ENCODE measurements at regions not wholly inside any gene's neighbourhood (a gene's known extent, or its start where the extent isn't known, plus 50 kb on each side); places are given as distances from the start of the nearest gene placed in this dataset.
"Not testable (repeated sequence)": the region's sequence is repeated elsewhere in the genome, so short reads cannot be mapped to it uniquely, and the experiment has no call there.

DNA sequence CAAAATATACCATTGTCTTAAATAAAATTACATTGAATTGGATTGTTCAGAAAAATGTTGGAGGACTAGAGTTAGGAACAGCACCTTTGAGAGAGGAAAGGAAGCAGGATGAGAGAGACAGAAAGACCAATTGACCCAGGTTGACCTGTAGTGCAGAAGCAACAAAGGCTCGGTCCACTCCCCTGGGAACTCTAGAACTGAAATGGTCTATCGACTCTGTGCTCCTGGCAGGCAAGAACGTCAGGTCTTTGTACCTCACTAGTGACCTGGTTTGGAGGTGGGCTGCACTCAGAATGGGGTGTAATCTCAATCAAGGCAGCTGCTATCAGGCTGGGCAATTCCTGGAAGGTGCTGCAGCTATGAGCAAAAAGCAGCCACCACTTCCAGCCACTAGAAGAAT, 110.8 kb downstream of the FAM174A start:
- H3K4me3 Mint-ChIP-seq (ENCODE audit: low read depth, unreplicated experiment) = no peak overlapping the region
- no TSS peak for BruUV-seq (replicated peaks)
- no peak for DNase-seq
- peaks cover 31% of the 10 kb centered on the region for H3K4me1 Mint-ChIP-seq (ENCODE audit: low read depth, unreplicated experiment)
- H3K36me3 Mint-ChIP-seq (ENCODE audit: insufficient read depth, unreplicated experiment) = no peaks in the 10 kb centered on the region
- no peak overlapping the region for H3K27ac Mint-ChIP-seq (ENCODE audit: unreplicated experiment)
- CTCF ChIA-PET = no interaction called here
- no peaks in the 10 kb centered on the region for H3K9me3 Mint-ChIP-seq (ENCODE audit: low read depth, unreplicated experiment)
- TF ChIP-seq, protein P1, sequence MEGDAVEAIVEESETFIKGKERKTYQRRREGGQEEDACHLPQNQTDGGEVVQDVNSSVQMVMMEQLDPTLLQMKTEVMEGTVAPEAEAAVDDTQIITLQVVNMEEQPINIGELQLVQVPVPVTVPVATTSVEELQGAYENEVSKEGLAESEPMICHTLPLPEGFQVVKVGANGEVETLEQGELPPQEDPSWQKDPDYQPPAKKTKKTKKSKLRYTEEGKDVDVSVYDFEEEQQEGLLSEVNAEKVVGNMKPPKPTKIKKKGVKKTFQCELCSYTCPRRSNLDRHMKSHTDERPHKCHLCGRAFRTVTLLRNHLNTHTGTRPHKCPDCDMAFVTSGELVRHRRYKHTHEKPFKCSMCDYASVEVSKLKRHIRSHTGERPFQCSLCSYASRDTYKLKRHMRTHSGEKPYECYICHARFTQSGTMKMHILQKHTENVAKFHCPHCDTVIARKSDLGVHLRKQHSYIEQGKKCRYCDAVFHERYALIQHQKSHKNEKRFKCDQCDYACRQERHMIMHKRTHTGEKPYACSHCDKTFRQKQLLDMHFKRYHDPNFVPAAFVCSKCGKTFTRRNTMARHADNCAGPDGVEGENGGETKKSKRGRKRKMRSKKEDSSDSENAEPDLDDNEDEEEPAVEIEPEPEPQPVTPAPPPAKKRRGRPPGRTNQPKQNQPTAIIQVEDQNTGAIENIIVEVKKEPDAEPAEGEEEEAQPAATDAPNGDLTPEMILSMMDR (IDR thresholded peaks at IDR 0.05; ENCODE audit: unreplicated experiment) = no peak
- intact Hi-C loops (cut with micrococcal nuclease; ENCODE audit: unreplicated experiment) = loop anchor here (5.0 kb wide), 1 partner anchor 196 kb away; no protein-coding TSS in a partner anchor
- no peaks in the 10 kb centered on the region for H3K27me3 Mint-ChIP-seq (ENCODE audit: unreplicated experiment)

DNA sequence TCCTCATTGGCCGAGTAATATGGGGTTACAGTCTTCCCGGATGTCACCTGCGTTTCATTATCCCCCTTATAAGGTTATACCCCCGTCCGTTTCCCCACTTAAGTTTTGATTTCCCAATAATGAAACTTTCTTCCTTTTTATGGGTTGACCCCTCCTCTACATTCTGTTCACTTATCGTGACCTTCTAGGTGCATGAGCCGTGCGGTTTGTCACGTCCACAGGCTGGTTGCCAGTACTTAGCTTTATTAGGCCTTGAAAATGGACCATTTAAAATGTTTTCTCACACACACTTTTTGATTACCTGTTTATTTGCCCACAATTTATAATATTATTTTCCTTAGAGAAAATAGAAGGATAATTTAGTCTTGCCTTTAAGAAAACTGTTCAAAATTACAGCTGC, 111.5 kb downstream of the FAM174A start:
- Mint-ChIP-seq H3K9me3 (ENCODE audit: low read depth, unreplicated experiment) (no peaks in the 10 kb centered on the region), H3K4me1 (ENCODE audit: low read depth, unreplicated experiment) (peaks cover 31% of the 10 kb centered on the region), H3K36me3 (ENCODE audit: insufficient read depth, unreplicated experiment) (no peaks in the 10 kb centered on the region), H3K4me3 (ENCODE audit: low read depth, unreplicated experiment) (no peak overlapping the region), H3K27ac (ENCODE audit: unreplicated experiment) (no peak overlapping the region), H3K27me3 (ENCODE audit: unreplicated experiment) (no peaks in the 10 kb centered on the region)
- CTCF ChIA-PET = interaction anchor here (0.6 to 1.2 kb wide), 2 partner anchors 8 to 45 kb away, joined by 3 to 4 read pairs; no protein-coding TSS in a partner anchor
- TF ChIP-seq, protein P1 (IDR thresholded peaks at IDR 0.05; ENCODE audit: unreplicated experiment) = no peak
- intact Hi-C loops (cut with micrococcal nuclease; ENCODE audit: unreplicated experiment) = loop anchor here (1.0 to 5.0 kb wide), 2 partner anchors 21 to 196 kb away; no protein-coding TSS in a partner anchor
- no TSS peak for BruUV-seq (replicated peaks)
- DNase-seq = no peak

DNA sequence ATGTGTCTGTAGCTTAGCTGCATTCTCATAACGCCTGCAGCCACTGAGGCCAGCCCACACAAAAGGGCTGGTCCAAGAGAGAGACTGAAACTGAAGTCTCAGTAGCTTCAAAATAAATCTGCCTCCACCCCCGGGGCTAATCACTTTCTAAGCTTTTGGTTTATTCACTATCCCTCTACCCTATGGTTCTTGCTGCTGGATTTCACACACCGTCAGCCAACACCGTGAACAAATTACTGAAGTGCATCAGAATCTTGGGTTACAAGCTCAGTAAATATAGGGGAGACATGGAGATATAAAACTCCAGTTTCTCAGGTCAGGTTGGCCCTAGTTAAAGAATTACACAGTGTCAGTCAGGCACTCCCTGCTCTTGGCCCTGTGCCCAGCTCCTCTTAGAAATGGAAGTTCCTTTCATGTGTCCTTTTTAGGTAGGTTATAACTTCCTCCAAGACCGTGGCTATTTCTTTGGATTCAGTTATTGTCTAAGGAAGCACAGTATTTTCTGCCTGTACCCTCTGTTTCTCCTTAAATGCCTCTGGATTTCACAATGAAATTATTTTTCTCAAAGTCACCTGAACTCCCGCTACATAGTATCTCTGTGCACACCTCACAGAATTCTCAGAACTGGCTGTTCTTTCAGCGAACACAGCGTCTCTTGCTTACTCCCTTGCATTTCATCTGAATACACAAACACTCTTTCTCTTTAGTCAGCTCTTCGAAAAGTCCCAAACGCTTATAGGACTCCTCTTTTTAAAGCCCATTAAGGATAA, 112.5 kb downstream of the FAM174A start:
- Mint-ChIP-seq H3K4me3 (ENCODE audit: low read depth, unreplicated experiment) (peak overlapping the region; percentile 55), H3K36me3 (ENCODE audit: insufficient read depth, unreplicated experiment) (no peaks in the 10 kb centered on the region), H3K4me1 (ENCODE audit: low read depth, unreplicated experiment) (peaks cover 31% of the 10 kb centered on the region), H3K27me3 (ENCODE audit: unreplicated experiment) (no peaks in the 10 kb centered on the region), H3K9me3 (ENCODE audit: low read depth, unreplicated experiment) (no peaks in the 10 kb centered on the region), H3K27ac (ENCODE audit: unreplicated experiment) (peak overlapping the region; percentile 41)
- CTCF ChIA-PET = interaction anchor here (0.6 to 1.2 kb wide), 4 partner anchors 9 to 1543 kb away, joined by 3 to 4 read pairs (median 4); no protein-coding TSS in a partner anchor
- no TSS peak for BruUV-seq (replicated peaks)
- DNase-seq = peak; percentile 85
- intact Hi-C loops (cut with micrococcal nuclease; ENCODE audit: unreplicated experiment) = loop anchor here (1.0 to 5.0 kb wide), 2 partner anchors 20 to 195 kb away; no protein-coding TSS in a partner anchor
- TF ChIP-seq, protein P1 (IDR thresholded peaks at IDR 0.05; ENCODE audit: unreplicated experiment) = no peak

DNA sequence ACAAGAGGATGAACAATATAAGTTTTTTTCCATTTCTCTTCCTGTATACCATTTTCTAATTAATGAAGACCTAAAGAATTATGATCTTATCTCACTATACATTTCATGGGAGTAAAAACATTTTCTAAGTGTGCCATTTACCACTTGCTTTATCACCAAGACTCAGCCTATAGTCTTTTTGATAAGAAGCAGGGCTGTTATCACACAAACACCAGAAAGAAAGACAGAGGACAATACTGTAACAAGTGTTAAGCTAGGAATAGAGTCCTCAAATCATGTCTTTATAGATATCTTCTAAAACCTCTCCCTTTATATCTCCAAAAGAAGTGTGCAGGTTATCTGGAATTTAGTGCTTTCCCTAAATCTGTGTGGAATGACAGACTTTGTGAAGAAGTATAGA, 119.7 kb downstream of the FAM174A start:
- H3K9me3 Mint-ChIP-seq (ENCODE audit: low read depth, unreplicated experiment) = no peaks in the 10 kb centered on the region
- TF ChIP-seq, protein P1 (IDR thresholded peaks at IDR 0.05; ENCODE audit: unreplicated experiment) = no peak
- intact Hi-C loops (cut with micrococcal nuclease; ENCODE audit: unreplicated experiment) = no loop called here
- no peak overlapping the region for H3K4me3 Mint-ChIP-seq (ENCODE audit: low read depth, unreplicated experiment)
- DNase-seq = no peak
- no peaks in the 10 kb centered on the region for H3K4me1 Mint-ChIP-seq (ENCODE audit: low read depth, unreplicated experiment)
- H3K27ac Mint-ChIP-seq (ENCODE audit: unreplicated experiment) = no peak overlapping the region
- BruUV-seq (replicated peaks) = no TSS peak
- no peaks in the 10 kb centered on the region for H3K27me3 Mint-ChIP-seq (ENCODE audit: unreplicated experiment)
- H3K36me3 Mint-ChIP-seq (ENCODE audit: insufficient read depth, unreplicated experiment) = no peaks in the 10 kb centered on the region
- CTCF ChIA-PET = no interaction called here

DNA sequence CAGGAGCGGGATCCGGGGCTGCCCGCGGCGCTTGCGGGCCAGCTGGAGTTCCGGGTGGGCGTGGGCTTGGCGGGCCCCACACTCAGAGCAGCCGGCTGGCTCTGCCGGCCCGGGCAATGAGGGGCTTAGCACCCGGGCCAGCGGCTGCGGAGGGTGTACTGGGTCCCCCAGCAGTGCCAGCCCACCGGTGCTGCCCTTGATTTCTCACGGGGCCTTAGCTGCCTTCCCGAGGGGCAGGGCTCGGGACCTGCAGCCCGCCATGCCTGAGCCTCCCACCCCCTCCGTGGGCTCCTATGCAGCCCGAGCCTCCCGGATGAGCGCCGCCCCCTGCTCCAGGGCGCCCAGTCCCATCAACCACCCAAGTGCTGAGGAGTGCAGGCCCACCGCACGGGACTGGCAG, 121.6 kb downstream of the FAM174A start:
- intact Hi-C loops (cut with micrococcal nuclease; ENCODE audit: unreplicated experiment); H3K27ac Mint-ChIP-seq (ENCODE audit: unreplicated experiment); BruUV-seq (replicated peaks); H3K4me1 Mint-ChIP-seq (ENCODE audit: low read depth, unreplicated experiment); DNase-seq; H3K4me3 Mint-ChIP-seq (ENCODE audit: low read depth, unreplicated experiment); H3K27me3 Mint-ChIP-seq (ENCODE audit: unreplicated experiment); H3K36me3 Mint-ChIP-seq (ENCODE audit: insufficient read depth, unreplicated experiment); H3K9me3 Mint-ChIP-seq (ENCODE audit: low read depth, unreplicated experiment): not testable (repeated sequence)
- CTCF ChIA-PET = interaction anchor here (0.6 to 0.7 kb wide), 2 partner anchors 138 to 1144 kb away, joined by 3 to 4 read pairs; no protein-coding TSS in a partner anchor

Data from Calu3 (cell line).